B cell (primary cell): ENCODE measurements at regions not wholly inside any gene's neighbourhood (a gene's known extent, or its start where the extent isn't known, plus 50 kb on each side); places are given as distances from the start of the nearest gene placed in this dataset.
"Not testable (repeated sequence)": the region's sequence is repeated elsewhere in the genome, so short reads cannot be mapped to it uniquely, and the experiment has no call there.

Source experiments
- ATAC-seq: fragments of 200-7000 bp; cut with Tn5 transposase; one replicate; pipeline ENCODE4 v1.10.0; 2021; ENCODE audit warnings: low read depth, mild to moderate bottlenecking, moderate number of reproducible peaks, moderate library complexity
- CTCF ChIA-PET: fragments of 350-600 bp; sonication (Branson Sonifier 250); formaldehyde crosslinking; loops from one replicate; lab custom pipeline; 2021; ENCODE audit warnings: antibody characterized with exemption, inconsistent platforms; lab: Charles Lee
- POLR2A ChIA-PET: fragments of 350-600 bp; sonication (Branson Sonifier 250); formaldehyde crosslinking; loops from one replicate; lab custom pipeline; 2021; ENCODE audit warnings: antibody characterized with exemption; lab: Charles Lee
- DNase-seq: peaks from one replicate; pipeline ENCODE4 v3.0.0; 2013
- H2AFZ ChIP-seq: 2 replicates; pipeline ENCODE4 v1.6.1; 2012; ENCODE audit warnings: mild to moderate bottlenecking, low read depth, low read length; ENCODE audit not compliant: insufficient read depth, poor library complexity, severe bottlenecking
- H3K27ac ChIP-seq, 2 donors: 1 replicate in 1 of 2; 2 replicates in 1 of 2; pipeline ENCODE4 v1.5.1; 2012 to 2013; ENCODE audit warnings: low read length in 2 of 2, mild to moderate bottlenecking in 2 of 2, moderate library complexity in 1 of 2
- H3K27me3 ChIP-seq, 4 experiments: fragments of 200-600 bp in 1 of 4; sonication (generic) in 1 of 4; replicated peaks in 1 of 4; 1 replicate in 2 of 4; 2 replicates in 2 of 4; pipeline versions ENCODE4 v1.6.1 to v1.7.0; 2013 to 2016; ENCODE audit warnings: low read length in 3 of 4, mild to moderate bottlenecking in 2 of 4, mixed read lengths in 1 of 4, moderate library complexity in 1 of 4; ENCODE audit not compliant: insufficient read depth in 4 of 4, control insufficient read depth in 3 of 4; ENCODE audit errors: control extremely low read depth in 1 of 4
- H3K36me3 ChIP-seq, 2 experiments: replicated peaks in 1 of 2; 1 replicate in 1 of 2; 2 replicates in 1 of 2; pipeline versions ENCODE4 v1.6.1 to v1.7.1; 2013; ENCODE audit warnings: low read length in 1 of 2; ENCODE audit not compliant: insufficient read depth in 2 of 2, control insufficient read depth in 1 of 2; ENCODE audit errors: control extremely low read depth in 1 of 2, extremely low read depth in 1 of 2
- H3K4me1 ChIP-seq, 2 donors: fragments of 200-600 bp in 1 of 2; sonication (generic) in 1 of 2; 1 replicate in 1 of 2; 2 replicates in 1 of 2; pipeline versions ENCODE4 v1.5.1 to v1.6.1; 2013 to 2017; ENCODE audit warnings: low read length in 2 of 2; ENCODE audit not compliant: control insufficient read depth in 2 of 2, insufficient read depth in 2 of 2
- H3K4me2 ChIP-seq: replicated peaks from 2 replicates; pipeline ENCODE3; 2012; ENCODE audit warnings: mild to moderate bottlenecking, low read depth, low read length; ENCODE audit not compliant: poor library complexity, severe bottlenecking
- H3K4me3 ChIP-seq, 5 experiments: fragments of 200-600 bp in 1 of 5; sonication (generic) in 1 of 5; 1 replicate in 3 of 5; 2 replicates in 2 of 5; pipeline versions ENCODE4 v1.5.1 to v1.7.0; 2011 to 2016; ENCODE audit warnings: low read length in 4 of 5, mild to moderate bottlenecking in 4 of 5, low read depth in 2 of 5, control low read depth in 1 of 5, moderate library complexity in 1 of 5; ENCODE audit not compliant: insufficient read depth in 1 of 5; ENCODE audit errors: control extremely low read depth in 1 of 5, extremely low read depth in 1 of 5
- H3K79me2 ChIP-seq: fragments of 200-600 bp; sonication (generic); one replicate; pipeline ENCODE4 v1.6.0; 2016; ENCODE audit warnings: low read length; ENCODE audit not compliant: control insufficient read depth, insufficient read depth
- H3K9ac ChIP-seq: fragments of 200-600 bp; sonication (generic); 2 replicates; pipeline ENCODE4 v1.6.1; 2017; ENCODE audit warnings: mild to moderate bottlenecking, low read length, moderate library complexity
- H3K9me3 ChIP-seq, 3 donors: one replicate each; pipeline versions ENCODE4 v1.6.1 to v1.7.1; 2013; ENCODE audit warnings: low read length in 2 of 3; ENCODE audit not compliant: control insufficient read depth in 2 of 3, insufficient read depth in 1 of 3; ENCODE audit errors: control extremely low read depth in 1 of 3
- H4K20me1 ChIP-seq: 2 replicates; pipeline ENCODE4 v1.6.0; 2012; ENCODE audit warnings: mild to moderate bottlenecking, low read length; ENCODE audit not compliant: insufficient read depth, control insufficient read depth, poor library complexity, severe bottlenecking
- H3K27ac Mint-ChIP-seq: one replicate; pipeline ENCODE4 v1.8.0; 2021; ENCODE audit warnings: mixed read lengths
- H3K27me3 Mint-ChIP-seq: one replicate; pipeline ENCODE4 v1.8.0; 2021; ENCODE audit warnings: mixed read lengths
- H3K4me1 Mint-ChIP-seq: one replicate; pipeline ENCODE4 v1.8.0; 2021; ENCODE audit warnings: mixed read lengths
- H3K4me3 Mint-ChIP-seq: one replicate; pipeline ENCODE4 v1.8.0; 2021; ENCODE audit warnings: mixed read lengths
- H3K9me3 Mint-ChIP-seq: one replicate; pipeline ENCODE4 v1.8.0; 2022; ENCODE audit warnings: mixed read lengths; ENCODE audit not compliant: insufficient read depth
- WGBS: methylation state at CpG from one replicate; pipeline ENCODE4 v1.1.5; 2013; ENCODE audit warnings: missing lambda C conversion rate; ENCODE audit not compliant: insufficient coverage; 5-methylcytosine and 5-hydroxymethylcytosine counted together
- intact Hi-C: fragments of 100-400 bp; cut with micrococcal nuclease; formaldehyde crosslinking; loops from one replicate; pipeline ENCODE4 v1.10.0; 2022

GRCh38 chr16:29346796-29347580 lies 59.5 kb downstream of the NPIPB11 start:
- Histone ChIP-seq H3K4me1 (peaks cover 28 to 60% of the 10 kb centered on the region in 2 donors), H3K27ac (peak overlapping the region; percentile 87 to 94)
- H3K9me3 Mint-ChIP-seq, H3K9me3 ChIP-seq, H3K27me3 Mint-ChIP-seq, H3K79me2 ChIP-seq, H4K20me1 ChIP-seq, intact Hi-C loops, H3K27me3 ChIP-seq, CTCF ChIA-PET, H3K36me3 ChIP-seq, H2AFZ ChIP-seq, H3K4me2 ChIP-seq, H3K9ac ChIP-seq, H3K4me3 ChIP-seq: not testable (repeated sequence)
- ATAC-seq (peak; percentile 71), DNase-seq (peak; percentile 83)
- POLR2A ChIA-PET: interaction anchor here (0.7 kb wide), 1 partner anchor 11 kb away, joined by 6 read pairs; no protein-coding TSS in a partner anchor
- peak overlapping the region; percentile 94 for H3K27ac Mint-ChIP-seq
- H3K4me3 Mint-ChIP-seq: peak overlapping the region; percentile 71
- peaks cover 40% of the 10 kb centered on the region for H3K4me1 Mint-ChIP-seq
- WGBS: 10% methylated on average over 2 of the region's 7 CpGs

GRCh38 chr16:29346203-29346602 lies 60.3 kb downstream of the NPIPB11 start:
- ATAC-seq, intact Hi-C loops, H3K4me3 ChIP-seq, H2AFZ ChIP-seq, H3K79me2 ChIP-seq, H3K4me3 Mint-ChIP-seq, H3K27me3 Mint-ChIP-seq, H3K9me3 Mint-ChIP-seq, H3K4me2 ChIP-seq, H3K9ac ChIP-seq, CTCF ChIA-PET, H4K20me1 ChIP-seq, H3K36me3 ChIP-seq, H3K9me3 ChIP-seq, H3K27me3 ChIP-seq: not testable (repeated sequence)
- Histone ChIP-seq H3K27ac (peak overlapping the region; percentile 63 to 87), H3K4me1 (peaks cover 35 to 68% of the 10 kb centered on the region in 2 donors)
- POLR2A ChIA-PET: interaction anchor here (0.7 kb wide), 1 partner anchor 12 kb away, joined by 6 read pairs; no protein-coding TSS in a partner anchor
- H3K4me1 Mint-ChIP-seq: peaks cover 44% of the 10 kb centered on the region
- no CpG with 5 or more reads among the region's 2 CpGs for WGBS
- DNase-seq: peak; percentile 20
- peak overlapping the region; percentile 68 for H3K27ac Mint-ChIP-seq

DNA sequence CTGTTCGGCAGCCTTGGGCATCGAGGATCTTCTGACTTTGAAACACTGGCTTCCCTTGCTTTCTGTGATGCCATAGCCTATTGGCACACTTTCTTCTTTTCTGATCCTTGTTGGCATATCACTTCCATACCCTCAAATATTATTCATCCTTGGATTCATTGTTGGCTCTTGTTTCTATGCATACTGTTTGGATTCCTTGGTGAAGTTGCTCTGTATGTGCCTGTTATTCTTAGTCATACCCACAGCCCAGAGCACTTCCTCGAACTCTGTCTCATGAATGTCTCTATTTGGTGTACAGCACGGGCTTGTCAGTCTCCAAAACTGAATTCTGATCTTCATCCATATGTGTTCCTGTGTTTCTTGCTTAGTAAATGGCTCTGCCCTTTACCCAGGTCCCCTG lies 63.6 kb downstream of the NPIPB11 start:
- Mint-ChIP-seq H3K4me1 (peaks cover 58% of the 10 kb centered on the region), H3K4me3 (peak overlapping the region; percentile 68), H3K27ac (peak overlapping the region; percentile 88)
- peaks cover 44 to 76% of the 10 kb centered on the region in 2 donors for H3K4me1 ChIP-seq
- H3K27me3 ChIP-seq, H3K4me3 ChIP-seq, H3K27ac ChIP-seq, H4K20me1 ChIP-seq, ATAC-seq, H3K9ac ChIP-seq, CTCF ChIA-PET, H3K79me2 ChIP-seq, H3K9me3 ChIP-seq, DNase-seq, intact Hi-C loops, POLR2A ChIA-PET, H3K27me3 Mint-ChIP-seq, H3K36me3 ChIP-seq, H2AFZ ChIP-seq, H3K4me2 ChIP-seq, H3K9me3 Mint-ChIP-seq: not testable (repeated sequence)
- no CpG with 5 or more reads among the region's 4 CpGs for WGBS
